PC-9 (cell line): ENCODE measurements at regions not wholly inside any gene's neighbourhood (a gene's known extent, or its start where the extent isn't known, plus 50 kb on each side); places are given as distances from the start of the nearest gene placed in this dataset.

Experiments used
- BruUV-seq: library from RNA; stranded (reverse); fragments of 400-500 nt; replicated peaks from 2 replicates; lab custom pipeline; 2021; lab: Mats Ljungman, UMichigan
- CTCF ChIA-PET: fragments of 300-600 bp; sonication (Branson Sonifier 250); formaldehyde crosslinking; loops from one replicate; lab custom pipeline; 2022; ENCODE audit warnings: antibody characterized with exemption; lab: Charles Lee
- POLR2A ChIA-PET: fragments of 300-600 bp; sonication (Branson Sonifier 250); formaldehyde crosslinking; loops from one replicate; lab custom pipeline; 2022; ENCODE audit warnings: antibody characterized with exemption; ENCODE audit not compliant: unreplicated experiment; lab: Charles Lee
- DNase-seq, 2 experiments: peaks; one replicate each; pipeline versions ENCODE4 v3.0.0 to v3.0.0-alpha.2; 2015 to 2022; ENCODE audit warnings: mixed read lengths in 1 of 2
- H2AFZ ChIP-seq: fragments of 200-600 bp; sonication (generic); 2 replicates; pipeline ENCODE4 v1.8.1; 2017; ENCODE audit warnings: antibody characterized with exemption
- H3F3A ChIP-seq: fragments of 200-600 bp; sonication (generic); 2 replicates; pipeline ENCODE4 v1.8.1; 2017; ENCODE audit warnings: antibody characterized with exemption, mild to moderate bottlenecking, low read depth; ENCODE audit not compliant: insufficient read depth
- H3K27ac ChIP-seq: fragments of 200-600 bp; sonication (generic); 2 replicates; pipeline ENCODE4 v1.6.1; 2016; ENCODE audit warnings: mixed run types
- H3K27me3 ChIP-seq: fragments of 200-600 bp; sonication (generic); 2 replicates; pipeline ENCODE4 v1.6.1; 2016; ENCODE audit warnings: low read depth, mixed run types; ENCODE audit not compliant: insufficient read depth
- H3K36me3 ChIP-seq: fragments of 200-600 bp; sonication (generic); 2 replicates; pipeline ENCODE4 v1.6.1; 2016; ENCODE audit warnings: low read depth, mixed run types
- H3K4me1 ChIP-seq: fragments of 200-600 bp; sonication (generic); replicated peaks from 2 replicates; pipeline ENCODE4 v1.6.1; 2016; ENCODE audit warnings: mixed run types; ENCODE audit not compliant: insufficient read depth
- H3K4me2 ChIP-seq: fragments of 200-600 bp; sonication (generic); 2 replicates; pipeline ENCODE4 v1.6.1; 2017; ENCODE audit warnings: mixed run types
- H3K4me3 ChIP-seq: fragments of 200-600 bp; sonication (generic); 2 replicates; pipeline ENCODE4 v1.6.1; 2016; ENCODE audit warnings: mixed run types
- H3K79me2 ChIP-seq: fragments of 200-600 bp; sonication (generic); 2 replicates; pipeline ENCODE4 v1.6.1; 2017; ENCODE audit warnings: low read depth, mixed run types
- H3K9me2 ChIP-seq: fragments of 200-600 bp; sonication (generic); 2 replicates; pipeline ENCODE4 v1.8.1; 2017; ENCODE audit warnings: mild to moderate bottlenecking; ENCODE audit not compliant: insufficient read depth
- H3K9me3 ChIP-seq: fragments of 200-600 bp; sonication (generic); 2 replicates; pipeline ENCODE4 v1.8.1; 2016; ENCODE audit warnings: low read depth; ENCODE audit not compliant: insufficient read depth
- H4K20me1 ChIP-seq: fragments of 200-600 bp; sonication (generic); 2 replicates; pipeline ENCODE4 v1.8.1; 2017; ENCODE audit not compliant: insufficient read depth
- EZH2 ChIP-seq: fragments of 200-600 bp; sonication (generic); IDR thresholded peaks from 2 replicates; pipeline ENCODE4 v1.8.0; 2017; ENCODE audit warnings: antibody characterized with exemption, low read depth
- intact Hi-C: fragments of 100-400 bp; cut with micrococcal nuclease; formaldehyde crosslinking; loops from one replicate; pipeline ENCODE4 v1.10.0; 2022; ENCODE audit not compliant: unreplicated experiment
- TF ChIP-seq, protein P1 (sequence below): fragments of 200-600 bp; sonication (generic); conservative IDR thresholded peaks from 2 replicates; pipeline ENCODE4 v1.6.1; 2017; ENCODE audit warnings: mixed run types, antibody characterized with exemption, mild to moderate bottlenecking, moderate library complexity

GRCh38 chr1:4034318-4034887 lies 134.3 kb upstream of the C1orf174 start:
- H4K20me1 ChIP-seq: no peaks in the 10 kb centered on the region
- no peaks in the 10 kb centered on the region for H3K9me3 ChIP-seq
- no TSS peak for BruUV-seq
- H3F3A ChIP-seq: no peaks in the 10 kb centered on the region
- TF ChIP-seq, protein P1, sequence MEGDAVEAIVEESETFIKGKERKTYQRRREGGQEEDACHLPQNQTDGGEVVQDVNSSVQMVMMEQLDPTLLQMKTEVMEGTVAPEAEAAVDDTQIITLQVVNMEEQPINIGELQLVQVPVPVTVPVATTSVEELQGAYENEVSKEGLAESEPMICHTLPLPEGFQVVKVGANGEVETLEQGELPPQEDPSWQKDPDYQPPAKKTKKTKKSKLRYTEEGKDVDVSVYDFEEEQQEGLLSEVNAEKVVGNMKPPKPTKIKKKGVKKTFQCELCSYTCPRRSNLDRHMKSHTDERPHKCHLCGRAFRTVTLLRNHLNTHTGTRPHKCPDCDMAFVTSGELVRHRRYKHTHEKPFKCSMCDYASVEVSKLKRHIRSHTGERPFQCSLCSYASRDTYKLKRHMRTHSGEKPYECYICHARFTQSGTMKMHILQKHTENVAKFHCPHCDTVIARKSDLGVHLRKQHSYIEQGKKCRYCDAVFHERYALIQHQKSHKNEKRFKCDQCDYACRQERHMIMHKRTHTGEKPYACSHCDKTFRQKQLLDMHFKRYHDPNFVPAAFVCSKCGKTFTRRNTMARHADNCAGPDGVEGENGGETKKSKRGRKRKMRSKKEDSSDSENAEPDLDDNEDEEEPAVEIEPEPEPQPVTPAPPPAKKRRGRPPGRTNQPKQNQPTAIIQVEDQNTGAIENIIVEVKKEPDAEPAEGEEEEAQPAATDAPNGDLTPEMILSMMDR: no peak
- no peak for TF ChIP-seq EZH2
- H3K9me2 ChIP-seq: no peaks in the 10 kb centered on the region
- intact Hi-C loops: no loop called here
- no peaks in the 10 kb centered on the region for H3K36me3 ChIP-seq
- H3K4me2 ChIP-seq: no peak overlapping the region
- no peak for DNase-seq
- CTCF ChIA-PET: no interaction called here
- H3K4me1 ChIP-seq: no peaks in the 10 kb centered on the region
- H3K27ac ChIP-seq: no peak overlapping the region
- peaks cover 65% of the 10 kb centered on the region for H3K27me3 ChIP-seq
- POLR2A ChIA-PET: no interaction called here
- H3K4me3 ChIP-seq: no peak overlapping the region
- H2AFZ ChIP-seq: no peak overlapping the region
- no peaks in the 10 kb centered on the region for H3K79me2 ChIP-seq

DNA sequence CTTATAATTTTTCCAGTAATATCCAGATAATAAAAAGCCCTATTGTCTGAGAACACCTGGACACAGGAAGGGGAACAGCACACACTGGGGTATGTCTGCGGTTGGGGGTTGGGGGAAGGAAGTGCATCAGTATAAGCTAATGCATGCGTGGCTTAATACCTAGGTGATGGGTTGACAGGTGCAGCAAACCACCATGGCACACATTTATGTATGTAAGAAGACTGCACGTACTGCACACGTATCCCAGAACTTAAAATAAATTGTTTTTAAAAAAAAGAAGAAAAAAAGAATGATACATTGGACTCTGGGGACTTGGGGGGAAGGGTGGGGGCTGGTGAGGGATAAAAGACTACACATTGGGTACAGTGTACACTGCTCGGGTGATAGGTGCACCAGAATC lies 144.9 kb upstream of the C1orf174 start:
- Histone ChIP-seq H3K4me1 (no peaks in the 10 kb centered on the region), H3F3A (no peaks in the 10 kb centered on the region), H4K20me1 (no peaks in the 10 kb centered on the region), H3K4me3 (no peak overlapping the region), H3K27me3 (peaks cover 81% of the 10 kb centered on the region), H2AFZ (no peak overlapping the region), H3K36me3 (no peaks in the 10 kb centered on the region), H3K79me2 (no peaks in the 10 kb centered on the region), H3K4me2 (no peak overlapping the region), H3K9me3 (no peaks in the 10 kb centered on the region), H3K9me2 (no peaks in the 10 kb centered on the region), H3K27ac (no peak overlapping the region)
- TF ChIP-seq EZH2: no peak
- TF ChIP-seq, protein P1: no peak
- ChIA-PET CTCF (no interaction called here), POLR2A (no interaction called here)
- intact Hi-C loops: no loop called here
- DNase-seq: no peak
- no TSS peak for BruUV-seq

DNA sequence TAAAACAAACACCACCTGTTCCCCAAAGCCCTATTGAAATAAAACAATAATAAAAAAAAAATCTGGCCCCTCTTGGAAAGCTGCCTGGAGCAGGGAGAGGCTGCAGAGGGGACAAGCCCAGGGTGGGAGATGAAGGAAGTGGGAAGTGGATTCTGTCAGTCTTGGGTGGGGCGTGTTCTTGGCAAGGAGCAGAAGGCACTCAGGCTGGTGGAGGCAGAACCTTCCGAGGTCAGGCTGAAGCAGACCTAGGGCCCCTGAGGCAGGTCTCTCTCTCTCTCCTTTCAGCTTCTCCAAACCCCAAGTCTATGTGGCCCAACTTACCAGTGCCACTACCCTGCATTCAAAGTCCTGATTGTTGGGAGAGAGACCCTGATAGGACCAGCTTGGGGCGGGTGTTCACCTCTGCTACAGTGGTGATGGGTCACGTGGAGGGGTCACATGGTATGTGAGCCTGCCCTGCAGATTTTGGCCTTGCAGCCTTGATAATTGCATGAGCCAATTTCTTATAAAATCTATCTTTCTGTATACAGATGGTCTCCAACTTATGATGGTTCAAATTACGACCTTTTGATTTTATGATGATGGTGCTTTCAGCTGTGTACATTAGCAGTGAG lies 145.4 kb upstream of the C1orf174 start:
- Histone ChIP-seq H3K9me3 (no peaks in the 10 kb centered on the region), H3K4me2 (no peak overlapping the region), H3K36me3 (no peaks in the 10 kb centered on the region), H3K4me3 (no peak overlapping the region), H4K20me1 (no peaks in the 10 kb centered on the region), H2AFZ (no peak overlapping the region), H3K79me2 (no peaks in the 10 kb centered on the region), H3K27ac (no peak overlapping the region), H3F3A (no peaks in the 10 kb centered on the region), H3K4me1 (no peaks in the 10 kb centered on the region), H3K27me3 (peaks cover 85% of the 10 kb centered on the region), H3K9me2 (no peaks in the 10 kb centered on the region)
- POLR2A ChIA-PET: no interaction called here
- DNase-seq: no peak
- CTCF ChIA-PET: no interaction called here
- no TSS peak for BruUV-seq
- TF ChIP-seq, protein P1: no peak
- no peak for TF ChIP-seq EZH2
- intact Hi-C loops: no loop called here
